ENCODE measurements at regions not wholly inside any gene's neighbourhood (a gene's known extent, or its start where the extent isn't known, plus 50 kb on each side); places are given as distances from the start of the nearest gene placed in this dataset.
"Not testable (repeated sequence)": the region's sequence is repeated elsewhere in the genome, so short reads cannot be mapped to it uniquely, and the experiment has no call there.

GRCh38 chrX:10972706-10973105 is 138.4 kb upstream of the HCCS start:
- no peak for DNase-seq

- no peak for DNase-seq
These were observed 136.2 kb upstream of the HCCS start for GRCh38 chrX:10974920-10975319.

- no peak for DNase-seq
These were observed 131.2 kb upstream of the HCCS start for GRCh38 chrX:10979956-10980355.

GRCh38 chrX:10981506-10981905 is 129.6 kb upstream of the HCCS start:
- no peak for DNase-seq

- DNase-seq: no peak
These were observed 127.6 kb upstream of the HCCS start for GRCh38 chrX:10983526-10983925.

- DNase-seq: no peak
These were observed 126.9 kb upstream of the HCCS start for GRCh38 chrX:10984213-10984612.

GRCh38 chrX:10986616-10987015 is 124.5 kb upstream of the HCCS start:
- DNase-seq: no peak

GRCh38 chrX:10988653-10989052 is 122.5 kb upstream of the HCCS start:
- no peak for DNase-seq

GRCh38 chrX:10989386-10989785 is 121.7 kb upstream of the HCCS start:
- no peak for DNase-seq

- DNase-seq: no peak
These were observed 120.7 kb upstream of the HCCS start for GRCh38 chrX:10990418-10990817.

GRCh38 chrX:10990976-10991375 is 120.2 kb upstream of the HCCS start:
- DNase-seq: no peak

GRCh38 chrX:10992110-10992509 is 119.0 kb upstream of the HCCS start:
- DNase-seq: no peak

- not testable (repeated sequence) for DNase-seq
These were observed 104.1 kb upstream of the HCCS start for GRCh38 chrX:11007076-11007475.

GRCh38 chrX:11010476-11010875 is 100.7 kb upstream of the HCCS start:
- no peak for DNase-seq

GRCh38 chrX:11016728-11017127 is 94.4 kb upstream of the HCCS start:
- DNase-seq: no peak

GRCh38 chrX:11022588-11022987 is 88.5 kb upstream of the HCCS start:
- not testable (repeated sequence) for DNase-seq

GRCh38 chrX:11039926-11040325 is 71.2 kb upstream of the HCCS start:
- DNase-seq: no peak

- DNase-seq: no peak
These were observed 70.7 kb upstream of the HCCS start for GRCh38 chrX:11040405-11040804.

GRCh38 chrX:11040996-11041395 is 70.1 kb upstream of the HCCS start:
- DNase-seq: no peak

- no peak for DNase-seq
These were observed 61.1 kb upstream of the HCCS start for GRCh38 chrX:11050013-11050412.

- DNase-seq: no peak
These were observed 57.8 kb upstream of the HCCS start for GRCh38 chrX:11053351-11053750.

- no peak for DNase-seq
These were observed 54.6 kb upstream of the HCCS start for GRCh38 chrX:11056322-11057176.

GRCh38 chrX:11059933-11060332 is 51.2 kb upstream of the HCCS start:
- no peak for DNase-seq
